Mucosa of rectum (tissue), 2 donors: ENCODE measurements at regions not wholly inside any gene's neighbourhood (a gene's known extent, or its start where the extent isn't known, plus 50 kb on each side); places are given as distances from the start of the nearest gene placed in this dataset.

Source experiments
- H3K27ac ChIP-seq, 2 donors: one replicate each; pipeline ENCODE4 v1.7.0; 2013; ENCODE audit warnings: inconsistent platforms in 2 of 2, low read depth in 2 of 2, low read length in 2 of 2
- H3K27me3 ChIP-seq, 2 donors: one replicate each; pipeline ENCODE4 v1.7.0; 2013; ENCODE audit warnings: low read length in 2 of 2; ENCODE audit not compliant: control insufficient read depth in 2 of 2, insufficient read depth in 2 of 2
- H3K36me3 ChIP-seq, 2 donors: one replicate each; pipeline ENCODE4 v1.7.0; 2013; ENCODE audit warnings: low read length in 2 of 2; ENCODE audit not compliant: control insufficient read depth in 2 of 2, insufficient read depth in 2 of 2
- H3K4me1 ChIP-seq, 2 donors: one replicate each; pipeline ENCODE4 v1.7.0; 2013; ENCODE audit warnings: low read length in 2 of 2, mild to moderate bottlenecking in 1 of 2; ENCODE audit not compliant: control insufficient read depth in 2 of 2, insufficient read depth in 2 of 2
- H3K4me3 ChIP-seq, 2 donors: one replicate each; pipeline ENCODE4 v1.7.0; 2013; ENCODE audit warnings: low read length in 2 of 2
- H3K9ac ChIP-seq, 2 donors: one replicate each; pipeline ENCODE4 v1.7.0; 2013; ENCODE audit warnings: low read length in 2 of 2, low read depth in 1 of 2, mild to moderate bottlenecking in 1 of 2
- H3K9me3 ChIP-seq, 2 donors: one replicate each; pipeline ENCODE4 v1.7.0; 2013; ENCODE audit warnings: low read length in 2 of 2; ENCODE audit not compliant: control insufficient read depth in 2 of 2
- donor health status: healthy.
- donor health status: Normal muscosa, but diverticular disease.

- Histone ChIP-seq H3K27ac (no peak overlapping the region), H3K4me1 (no peaks in the 10 kb centered on the region), H3K4me3 (no peak overlapping the region), H3K9ac (no peak overlapping the region), H3K27me3 (no peaks in the 10 kb centered on the region), H3K9me3 (no peaks in the 10 kb centered on the region), H3K36me3 (no peaks in the 10 kb centered on the region)
Measured at GRCh38 chr6:103191391-103192093, 1668.2 kb downstream of the HACE1 start.

GRCh38 chr6:103184776-103185175, 1674.9 kb downstream of the HACE1 start:
- no peaks in the 10 kb centered on the region for H3K36me3 ChIP-seq
- H3K4me3 ChIP-seq: no peak overlapping the region
- no peaks in the 10 kb centered on the region for H3K4me1 ChIP-seq
- H3K9ac ChIP-seq: no peak overlapping the region
- H3K27ac ChIP-seq: no peak overlapping the region
- no peaks in the 10 kb centered on the region for H3K9me3 ChIP-seq
- no peaks in the 10 kb centered on the region for H3K27me3 ChIP-seq

GRCh38 chr6:103183831-103184411, 1675.8 kb downstream of the HACE1 start:
- Histone ChIP-seq H3K27me3 (no peaks in the 10 kb centered on the region), H3K9me3 (no peaks in the 10 kb centered on the region), H3K9ac (no peak overlapping the region), H3K4me1 (no peaks in the 10 kb centered on the region), H3K27ac (no peak overlapping the region), H3K4me3 (no peak overlapping the region), H3K36me3 (no peaks in the 10 kb centered on the region)

GRCh38 chr6:103178193-103178592, 1681.5 kb downstream of the HACE1 start:
- H3K27me3 ChIP-seq: no peaks in the 10 kb centered on the region
- no peaks in the 10 kb centered on the region for H3K4me1 ChIP-seq
- no peaks in the 10 kb centered on the region for H3K36me3 ChIP-seq
- H3K27ac ChIP-seq: no peak overlapping the region
- no peaks in the 10 kb centered on the region for H3K9me3 ChIP-seq
- no peak overlapping the region for H3K4me3 ChIP-seq
- H3K9ac ChIP-seq: no peak overlapping the region

GRCh38 chr6:103177791-103178190, 1681.9 kb downstream of the HACE1 start:
- H3K4me3 ChIP-seq: no peak overlapping the region
- H3K27ac ChIP-seq: no peak overlapping the region
- H3K9me3 ChIP-seq: no peaks in the 10 kb centered on the region
- no peaks in the 10 kb centered on the region for H3K36me3 ChIP-seq
- H3K27me3 ChIP-seq: no peaks in the 10 kb centered on the region
- no peak overlapping the region for H3K9ac ChIP-seq
- H3K4me1 ChIP-seq: no peaks in the 10 kb centered on the region

DNA sequence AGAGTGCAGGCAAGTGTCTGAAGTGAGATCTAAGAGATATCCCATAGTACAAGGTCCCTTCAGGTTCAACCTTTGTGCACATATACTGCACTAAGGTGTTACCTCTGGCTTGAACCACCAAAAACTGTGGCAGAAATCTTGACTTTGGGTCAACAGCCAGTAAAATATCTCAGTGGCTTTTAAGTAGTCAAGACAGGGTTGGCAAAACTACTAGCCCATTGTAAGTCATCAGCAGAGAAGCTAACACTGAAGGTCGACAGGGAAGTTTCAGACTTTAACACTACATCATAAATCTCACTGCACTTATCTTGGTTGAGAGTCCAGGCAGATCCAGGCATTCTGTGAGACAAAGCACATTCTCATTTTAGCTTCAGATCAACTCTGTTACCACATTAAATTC, 1684.7 kb downstream of the HACE1 start:
- H3K27me3 ChIP-seq: no peaks in the 10 kb centered on the region
- H3K4me3 ChIP-seq: no peak overlapping the region
- H3K4me1 ChIP-seq: no peaks in the 10 kb centered on the region
- no peaks in the 10 kb centered on the region for H3K9me3 ChIP-seq
- no peak overlapping the region for H3K27ac ChIP-seq
- no peak overlapping the region for H3K9ac ChIP-seq
- H3K36me3 ChIP-seq: no peaks in the 10 kb centered on the region

GRCh38 chr6:103167345-103168071, 1692.2 kb downstream of the HACE1 start:
- no peak overlapping the region for H3K27ac ChIP-seq
- no peaks in the 10 kb centered on the region for H3K36me3 ChIP-seq
- H3K4me3 ChIP-seq: no peak overlapping the region
- H3K4me1 ChIP-seq: no peaks in the 10 kb centered on the region
- H3K27me3 ChIP-seq: no peaks in the 10 kb centered on the region
- no peaks in the 10 kb centered on the region for H3K9me3 ChIP-seq
- no peak overlapping the region for H3K9ac ChIP-seq

DNA sequence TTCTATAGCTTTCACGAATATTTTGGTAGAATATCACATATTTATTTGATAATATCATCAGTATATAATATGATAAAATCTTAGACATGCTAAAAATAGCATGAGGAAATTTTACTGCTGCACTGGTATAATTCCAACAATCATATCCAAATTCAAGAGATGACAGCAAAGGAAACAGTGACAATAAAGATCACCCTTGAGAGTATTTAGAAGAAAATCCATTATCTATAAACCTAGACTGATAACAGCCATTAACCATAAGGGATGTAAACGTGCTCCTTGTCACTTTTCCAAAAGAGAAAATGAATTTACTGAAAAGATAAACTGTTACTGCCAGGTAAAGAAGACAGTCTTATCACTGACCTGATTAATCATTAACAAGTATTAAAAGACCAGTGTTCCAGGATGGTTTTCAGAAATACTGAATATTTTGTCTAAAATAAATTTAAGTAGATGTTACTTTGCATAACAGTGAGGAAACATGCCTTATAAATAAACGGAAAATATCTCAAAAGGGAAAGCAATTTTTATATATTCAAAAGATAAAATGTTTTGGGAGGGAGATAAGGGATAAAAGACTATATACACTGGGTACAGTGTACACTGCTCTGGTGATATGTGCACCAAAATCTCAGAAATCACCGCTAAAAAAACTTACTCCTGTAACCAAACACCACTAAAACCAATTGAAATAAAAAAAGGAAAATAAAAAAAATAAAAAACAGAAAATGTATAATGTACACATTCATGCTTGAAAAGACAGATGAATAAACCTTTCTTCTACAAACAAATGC, 1704.7 kb downstream of the HACE1 start:
- H3K27ac ChIP-seq: no peak overlapping the region
- no peaks in the 10 kb centered on the region for H3K27me3 ChIP-seq
- H3K4me3 ChIP-seq: no peak overlapping the region
- no peaks in the 10 kb centered on the region for H3K9me3 ChIP-seq
- H3K4me1 ChIP-seq: no peaks in the 10 kb centered on the region
- H3K9ac ChIP-seq: no peak overlapping the region
- H3K36me3 ChIP-seq: no peaks in the 10 kb centered on the region

- no peak overlapping the region for H3K9ac ChIP-seq
- H3K4me1 ChIP-seq: no peaks in the 10 kb centered on the region
- H3K9me3 ChIP-seq: no peaks in the 10 kb centered on the region
- H3K27me3 ChIP-seq: no peaks in the 10 kb centered on the region
- H3K27ac ChIP-seq: no peak overlapping the region
- no peak overlapping the region for H3K4me3 ChIP-seq
- H3K36me3 ChIP-seq: no peaks in the 10 kb centered on the region
Measured at GRCh38 chr6:103153016-103153415, 1706.7 kb downstream of the HACE1 start.

- no peaks in the 10 kb centered on the region for H3K27me3 ChIP-seq
- H3K9ac ChIP-seq: no peak overlapping the region
- no peaks in the 10 kb centered on the region for H3K9me3 ChIP-seq
- H3K4me3 ChIP-seq: no peak overlapping the region
- no peaks in the 10 kb centered on the region for H3K4me1 ChIP-seq
- H3K27ac ChIP-seq: no peak overlapping the region
- H3K36me3 ChIP-seq: no peaks in the 10 kb centered on the region
Measured at GRCh38 chr6:103142902-103143301, 1716.8 kb downstream of the HACE1 start.
